DOHH2 (cell line): ENCODE measurements at regions not wholly inside any gene's neighbourhood (a gene's known extent, or its start where the extent isn't known, plus 50 kb on each side); places are given as distances from the start of the nearest gene placed in this dataset.

Experiments used
- EZH2phosphoT487 ChIP-seq: fragments of 200-600 bp; sonication (generic); IDR thresholded peaks from 2 replicates; pipeline ENCODE4 v1.6.1; 2017; ENCODE audit warnings: borderline replicate concordance, mild to moderate bottlenecking, antibody characterized with exemption, low read length, moderate library complexity, mixed read lengths
- TF ChIP-seq, protein P1 (sequence below): fragments of 200-600 bp; sonication (generic); IDR thresholded peaks from one replicate; pipeline ENCODE4 v1.5.1; 2014; ENCODE audit warnings: antibody characterized with exemption, mild to moderate bottlenecking, low read depth, low read length; ENCODE audit not compliant: poor library complexity, severe bottlenecking

DNA sequence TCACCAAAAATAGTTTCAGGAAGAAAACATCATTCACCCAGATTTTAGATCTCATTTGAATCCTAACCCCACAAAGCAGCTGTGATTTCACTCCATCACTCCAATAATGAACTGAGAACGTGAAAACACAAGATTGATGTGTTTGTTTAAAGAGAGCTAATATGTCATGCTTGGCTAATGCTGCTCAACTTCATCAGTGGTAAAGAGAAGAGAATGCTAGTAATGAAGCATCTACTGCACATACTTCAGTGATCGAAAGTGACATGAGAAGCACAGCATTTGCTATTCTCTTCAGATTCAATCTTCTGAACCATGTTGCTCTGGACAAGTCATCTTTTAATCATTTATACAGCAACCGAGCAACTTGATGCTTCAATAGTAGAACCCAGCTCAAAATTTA lies 874.7 kb downstream of the EFNA5 start:
- TF ChIP-seq, protein P1, sequence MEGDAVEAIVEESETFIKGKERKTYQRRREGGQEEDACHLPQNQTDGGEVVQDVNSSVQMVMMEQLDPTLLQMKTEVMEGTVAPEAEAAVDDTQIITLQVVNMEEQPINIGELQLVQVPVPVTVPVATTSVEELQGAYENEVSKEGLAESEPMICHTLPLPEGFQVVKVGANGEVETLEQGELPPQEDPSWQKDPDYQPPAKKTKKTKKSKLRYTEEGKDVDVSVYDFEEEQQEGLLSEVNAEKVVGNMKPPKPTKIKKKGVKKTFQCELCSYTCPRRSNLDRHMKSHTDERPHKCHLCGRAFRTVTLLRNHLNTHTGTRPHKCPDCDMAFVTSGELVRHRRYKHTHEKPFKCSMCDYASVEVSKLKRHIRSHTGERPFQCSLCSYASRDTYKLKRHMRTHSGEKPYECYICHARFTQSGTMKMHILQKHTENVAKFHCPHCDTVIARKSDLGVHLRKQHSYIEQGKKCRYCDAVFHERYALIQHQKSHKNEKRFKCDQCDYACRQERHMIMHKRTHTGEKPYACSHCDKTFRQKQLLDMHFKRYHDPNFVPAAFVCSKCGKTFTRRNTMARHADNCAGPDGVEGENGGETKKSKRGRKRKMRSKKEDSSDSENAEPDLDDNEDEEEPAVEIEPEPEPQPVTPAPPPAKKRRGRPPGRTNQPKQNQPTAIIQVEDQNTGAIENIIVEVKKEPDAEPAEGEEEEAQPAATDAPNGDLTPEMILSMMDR = no peak
- TF ChIP-seq EZH2phosphoT487 = no peak
